Activated CD8-positive, alpha-beta memory T cell treated with anti-CD3 and anti-CD28 coated beads for 36 hours (primary cell): ENCODE measurements at regions not wholly inside any gene's neighbourhood (a gene's known extent, or its start where the extent isn't known, plus 50 kb on each side); places are given as distances from the start of the nearest gene placed in this dataset.
"Not testable (repeated sequence)": the region's sequence is repeated elsewhere in the genome, so short reads cannot be mapped to it uniquely, and the experiment has no call there.

Experiments used
- CTCF ChIA-PET: fragments of 350-600 bp; sonication (Branson Sonifier 250); formaldehyde crosslinking; loops from one replicate; lab custom pipeline; 2021; ENCODE audit warnings: antibody characterized with exemption; lab: Charles Lee
- POLR2A ChIA-PET: fragments of 350-600 bp; sonication (Branson Sonifier 250); formaldehyde crosslinking; loops from one replicate; lab custom pipeline; 2021; ENCODE audit warnings: antibody characterized with exemption; lab: Charles Lee

GRCh38 chr6:76275746-76276145, 203.3 kb upstream of the IMPG1 start:
- POLR2A ChIA-PET: no interaction called here
- CTCF ChIA-PET: no interaction called here

DNA sequence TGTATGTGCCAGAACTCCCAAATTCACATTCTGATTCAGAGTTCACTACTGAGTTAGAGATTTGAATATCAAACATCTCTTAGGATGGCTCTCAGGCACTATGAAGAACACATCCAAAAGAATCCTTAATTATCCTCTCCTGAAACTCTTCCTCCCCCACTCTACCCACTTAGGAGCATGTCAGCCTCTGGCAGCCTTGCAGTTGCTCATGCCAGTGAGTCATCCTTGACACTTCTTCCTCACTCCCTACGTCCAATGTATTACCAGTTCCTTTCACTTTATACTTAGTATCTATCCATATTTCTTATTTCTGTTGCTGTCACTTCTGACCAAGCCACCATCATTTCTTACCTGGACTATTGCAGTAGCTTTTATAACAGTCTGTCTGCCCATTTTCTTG, 192.0 kb upstream of the IMPG1 start:
- CTCF ChIA-PET: no interaction called here
- POLR2A ChIA-PET: no interaction called here

- ChIA-PET CTCF (no interaction called here), POLR2A (no interaction called here)
Measured at GRCh38 chr6:76262240-76262639, 189.8 kb upstream of the IMPG1 start.

DNA sequence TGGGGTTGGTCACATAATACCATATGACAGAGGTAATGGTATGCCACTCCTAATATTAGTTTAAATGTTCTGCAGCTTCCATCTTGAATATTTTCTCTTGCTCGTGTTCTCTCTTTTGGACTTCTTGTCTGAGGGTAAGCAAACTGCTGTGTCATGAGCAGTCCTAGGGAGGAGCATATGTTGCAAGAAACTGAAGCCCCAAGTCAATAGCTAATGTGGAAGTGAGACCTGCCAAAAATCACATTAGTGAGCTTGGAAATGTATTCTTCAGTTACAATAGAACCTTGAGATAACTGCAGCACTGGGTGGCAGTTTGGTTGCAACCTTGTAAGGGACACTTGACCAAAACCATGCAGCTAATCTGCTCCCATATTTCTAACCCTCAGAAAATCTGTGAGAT, 178.2 kb upstream of the IMPG1 start:
- ChIA-PET CTCF (no interaction called here), POLR2A (no interaction called here)

- POLR2A ChIA-PET: no interaction called here
- CTCF ChIA-PET: no interaction called here
Measured at GRCh38 chr6:76247527-76247926, 175.1 kb upstream of the IMPG1 start.

DNA sequence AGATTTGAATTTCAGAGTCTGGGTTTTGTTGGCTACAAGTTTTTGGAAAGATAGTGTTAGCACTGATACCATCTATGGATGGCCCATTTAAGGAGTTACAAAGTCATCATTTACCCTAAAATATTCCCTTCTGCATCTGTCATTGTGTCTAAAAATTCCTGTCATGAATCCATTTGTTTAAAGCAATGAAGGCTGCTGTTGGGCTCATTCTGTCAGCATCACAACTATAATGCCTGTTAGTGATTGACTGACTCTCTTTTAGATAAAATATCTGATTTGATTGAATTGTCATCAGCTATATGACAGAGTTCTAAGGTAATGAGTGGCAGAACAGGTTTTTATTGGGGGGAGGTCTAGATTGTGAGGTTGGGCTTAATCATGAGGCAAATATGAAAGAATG, 167.6 kb upstream of the IMPG1 start:
- POLR2A ChIA-PET: no interaction called here
- CTCF ChIA-PET: no interaction called here

DNA sequence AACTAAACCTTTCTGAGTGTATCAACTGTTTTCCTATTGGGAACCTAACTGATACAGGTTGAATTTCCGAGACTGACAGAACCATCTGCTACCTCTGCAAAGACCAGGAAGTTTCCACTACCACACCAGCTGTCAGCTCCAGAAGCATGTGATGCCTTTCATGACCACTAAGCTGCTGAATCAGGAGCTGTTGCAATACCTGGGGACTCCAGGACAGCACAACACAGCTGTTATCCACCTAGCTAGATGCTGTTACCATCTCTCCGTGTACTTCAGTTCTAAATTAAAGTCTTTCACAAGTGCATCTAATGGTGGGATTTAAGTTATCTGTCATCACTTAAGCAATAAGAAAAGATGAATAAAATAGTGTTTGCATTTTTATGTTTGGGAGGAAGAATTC, 158.2 kb upstream of the IMPG1 start:
- ChIA-PET POLR2A (no interaction called here), CTCF (no interaction called here)

DNA sequence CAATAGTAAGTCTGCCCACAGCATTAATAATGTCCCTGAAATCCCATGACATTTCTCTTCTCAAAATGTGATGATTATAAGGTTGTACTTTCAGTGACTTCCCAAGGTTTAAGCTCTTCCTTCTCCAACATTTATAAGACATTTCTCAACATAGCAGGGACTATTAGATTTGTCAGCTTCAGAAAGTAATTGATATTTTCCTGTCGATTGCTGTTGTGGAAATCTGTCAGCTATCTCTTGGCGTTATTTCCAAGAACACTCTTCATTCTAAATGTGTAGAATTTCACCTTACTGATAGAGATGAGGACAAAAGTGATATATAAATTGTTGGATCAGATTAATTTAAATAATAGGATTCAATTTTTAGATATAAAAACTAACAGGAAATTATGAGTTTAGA, 149.7 kb upstream of the IMPG1 start:
- ChIA-PET POLR2A (no interaction called here), CTCF (no interaction called here)

GRCh38 chr6:76221525-76221924, 149.1 kb upstream of the IMPG1 start:
- ChIA-PET POLR2A (no interaction called here), CTCF (no interaction called here)

GRCh38 chr6:76220805-76221204, 148.3 kb upstream of the IMPG1 start:
- POLR2A ChIA-PET: no interaction called here
- CTCF ChIA-PET: no interaction called here

GRCh38 chr6:76217606-76218005, 145.1 kb upstream of the IMPG1 start:
- ChIA-PET CTCF (interaction anchor here (0.7 kb wide), 1 partner anchor 18 kb away, joined by 3 read pairs; no protein-coding TSS in a partner anchor), POLR2A (no interaction called here)

DNA sequence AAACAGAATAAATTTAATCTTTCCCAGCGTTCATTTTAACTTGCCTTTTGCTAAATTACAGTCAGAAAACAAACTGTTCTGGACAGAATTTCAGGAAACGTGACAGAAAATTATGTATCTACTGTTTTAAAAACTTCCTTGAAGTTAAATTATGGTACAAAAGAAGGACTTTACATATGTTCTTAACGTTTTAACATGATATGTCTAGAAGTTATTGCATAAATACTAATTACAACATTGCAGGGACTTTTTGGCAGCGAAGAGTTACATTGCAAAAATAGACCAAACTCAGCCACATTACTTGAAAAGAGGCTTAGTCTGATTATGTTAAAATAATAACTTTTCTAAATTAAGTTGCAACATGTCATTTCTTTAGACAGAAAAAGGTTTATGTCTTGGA, 142.1 kb upstream of the IMPG1 start:
- ChIA-PET POLR2A (no interaction called here), CTCF (no interaction called here)

- POLR2A ChIA-PET: no interaction called here
- CTCF ChIA-PET: no interaction called here
Measured at GRCh38 chr6:76174722-76175121, 102.3 kb upstream of the IMPG1 start.

- CTCF ChIA-PET: no interaction called here
- POLR2A ChIA-PET: no interaction called here
Measured at GRCh38 chr6:76166874-76167273, 94.4 kb upstream of the IMPG1 start.

DNA sequence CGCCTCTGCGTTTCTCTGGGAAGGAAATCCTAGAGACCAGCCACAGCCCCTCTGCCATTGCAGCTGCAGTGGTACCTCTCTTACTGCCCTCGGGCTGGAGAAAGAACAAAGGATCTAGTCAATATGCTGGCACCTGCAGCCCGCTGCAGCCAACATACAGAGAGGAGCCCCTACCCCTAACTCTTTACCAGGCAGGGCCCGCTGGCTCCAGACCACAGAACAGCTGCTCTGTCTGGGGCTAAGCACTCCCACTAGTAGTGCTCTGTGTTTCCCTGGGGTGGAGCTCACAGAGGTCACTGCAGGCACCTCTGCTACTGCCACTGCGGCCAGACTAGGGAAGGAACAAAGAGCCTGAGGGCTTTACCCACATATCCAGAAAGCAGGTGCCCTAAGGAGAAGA, 93.8 kb upstream of the IMPG1 start:
- ChIA-PET CTCF (no interaction called here), POLR2A (no interaction called here)

- POLR2A ChIA-PET: no interaction called here
- CTCF ChIA-PET: no interaction called here
Measured at GRCh38 chr6:76165471-76166221, 93.2 kb upstream of the IMPG1 start.

DNA sequence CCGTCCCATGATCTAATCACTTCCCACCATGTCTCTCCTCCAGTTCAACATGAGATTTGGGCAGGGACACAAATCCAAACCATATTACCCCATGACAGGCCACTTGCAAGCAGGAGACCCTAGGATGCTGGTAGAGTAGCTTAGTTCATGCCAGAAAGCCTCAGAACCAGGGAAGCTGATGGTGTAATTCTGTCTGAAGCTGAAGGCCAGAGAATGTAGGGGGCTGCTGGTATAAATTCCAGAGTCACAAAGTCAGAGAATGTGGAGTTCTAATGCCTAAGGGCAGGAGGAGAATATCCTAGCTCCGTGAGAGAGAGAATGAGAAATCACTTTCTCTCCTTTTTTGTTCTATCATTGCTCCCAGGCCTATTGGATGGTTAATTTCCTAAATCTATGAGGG, 90.3 kb upstream of the IMPG1 start:
- ChIA-PET POLR2A (no interaction called here), CTCF (no interaction called here)

GRCh38 chr6:76157800-76158199, 85.3 kb upstream of the IMPG1 start:
- POLR2A ChIA-PET, CTCF ChIA-PET: not testable (repeated sequence)

- POLR2A ChIA-PET: no interaction called here
- CTCF ChIA-PET: no interaction called here
Measured at GRCh38 chr6:76135481-76135880, 63.0 kb upstream of the IMPG1 start.

- CTCF ChIA-PET: no interaction called here
- POLR2A ChIA-PET: no interaction called here
Measured at GRCh38 chr6:76134651-76135050, 62.2 kb upstream of the IMPG1 start.

DNA sequence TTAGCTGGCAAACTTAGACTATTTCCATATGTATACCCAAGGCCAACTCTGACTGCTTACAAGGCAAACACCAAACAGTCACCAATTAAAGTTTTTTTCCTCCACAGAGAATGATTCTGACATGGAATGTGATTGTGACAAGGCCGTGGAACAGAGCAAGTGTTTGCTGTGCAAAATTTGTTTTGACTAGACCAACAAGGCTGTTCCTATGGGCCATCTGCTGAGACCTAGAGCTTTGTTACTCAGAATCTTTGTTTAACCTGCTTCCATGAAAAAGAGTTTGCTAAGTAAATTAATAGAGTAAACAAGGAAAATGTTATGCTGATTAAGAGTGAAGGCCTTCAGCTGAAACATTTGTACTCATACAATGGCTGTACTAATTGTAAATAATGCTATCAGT, 51.6 kb upstream of the IMPG1 start:
- ChIA-PET CTCF (no interaction called here), POLR2A (no interaction called here)
